Mucosa of descending colon (tissue), 3 donors: ENCODE measurements at regions not wholly inside any gene's neighbourhood (a gene's known extent, or its start where the extent isn't known, plus 50 kb on each side); places are given as distances from the start of the nearest gene placed in this dataset.
"Not testable (repeated sequence)": the region's sequence is repeated elsewhere in the genome, so short reads cannot be mapped to it uniquely, and the experiment has no call there.

Experiments
- ATAC-seq: fragments of 200-7000 bp; cut with Tn5 transposase; one replicate; pipeline ENCODE4 v1.9.1; 2020; ENCODE audit warnings: mild to moderate bottlenecking, moderate library complexity
- DNase-seq, 3 donors: peaks; one replicate each; pipeline ENCODE4 v3.0.0-alpha.2; 2020
- H3K36me3 ChIP-seq: fragments of 200-600 bp; one replicate; pipeline ENCODE4 v1.8.0; 2021; ENCODE audit warnings: low read depth, mild to moderate bottlenecking
- H3K4me1 ChIP-seq: fragments of 200-600 bp; one replicate; pipeline ENCODE4 v1.8.0; 2021; ENCODE audit warnings: low read depth, mild to moderate bottlenecking
- H3K4me3 ChIP-seq: fragments of 200-600 bp; one replicate; pipeline ENCODE4 v1.8.0; 2021; ENCODE audit warnings: mild to moderate bottlenecking
- H3K9me3 ChIP-seq: fragments of 200-600 bp; one replicate; pipeline ENCODE4 v1.8.0; 2021; ENCODE audit warnings: mild to moderate bottlenecking
- intact Hi-C, 2 donors: fragments of 100-400 bp; cut with DNase I in 1 of 2; cut with micrococcal nuclease in 1 of 2; formaldehyde crosslinking; loops; one replicate each; pipeline versions ENCODE4 v1.11.0 to v1.11.1; 2022; cut with DNase I, micrococcal nuclease
- TF ChIP-seq, protein P1 (sequence below): fragments of 200-600 bp; IDR thresholded peaks from one replicate; pipeline ENCODE4 v1.8.0; 2022; ENCODE audit warnings: antibody characterized with exemption, mild to moderate bottlenecking
- donor health status: DM: no; HTN: no; CAD: no; lungs with moderate emphysema.
- donor health status: DM: no; HTN: no; CAD: no.
- donor health status: DM: no; HTN: yes; CAD: no.

DNA sequence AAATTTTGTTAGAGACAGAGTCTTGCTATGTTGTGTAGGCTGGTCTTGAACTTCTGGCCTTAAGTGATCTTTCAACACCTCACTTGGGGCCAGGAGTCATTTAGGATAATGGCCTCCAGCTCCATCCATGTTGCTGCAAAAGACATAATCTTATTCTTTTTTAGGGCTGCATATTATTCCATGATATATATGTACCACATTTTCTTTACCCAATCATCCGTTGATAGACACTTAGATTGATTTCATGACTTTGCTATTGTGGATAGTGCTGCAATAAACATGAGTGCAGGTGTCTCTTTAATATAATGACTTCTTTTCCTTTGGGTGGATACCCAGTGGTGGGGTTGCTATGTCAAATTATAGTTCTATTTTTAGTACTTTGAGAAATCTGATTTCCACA, 140.9 kb upstream of the LCORL start:
- Histone ChIP-seq H3K36me3 (no peaks in the 10 kb centered on the region), H3K4me1 (no peaks in the 10 kb centered on the region), H3K9me3 (no peaks in the 10 kb centered on the region), H3K4me3 (no peak overlapping the region)
- TF ChIP-seq, protein P1, sequence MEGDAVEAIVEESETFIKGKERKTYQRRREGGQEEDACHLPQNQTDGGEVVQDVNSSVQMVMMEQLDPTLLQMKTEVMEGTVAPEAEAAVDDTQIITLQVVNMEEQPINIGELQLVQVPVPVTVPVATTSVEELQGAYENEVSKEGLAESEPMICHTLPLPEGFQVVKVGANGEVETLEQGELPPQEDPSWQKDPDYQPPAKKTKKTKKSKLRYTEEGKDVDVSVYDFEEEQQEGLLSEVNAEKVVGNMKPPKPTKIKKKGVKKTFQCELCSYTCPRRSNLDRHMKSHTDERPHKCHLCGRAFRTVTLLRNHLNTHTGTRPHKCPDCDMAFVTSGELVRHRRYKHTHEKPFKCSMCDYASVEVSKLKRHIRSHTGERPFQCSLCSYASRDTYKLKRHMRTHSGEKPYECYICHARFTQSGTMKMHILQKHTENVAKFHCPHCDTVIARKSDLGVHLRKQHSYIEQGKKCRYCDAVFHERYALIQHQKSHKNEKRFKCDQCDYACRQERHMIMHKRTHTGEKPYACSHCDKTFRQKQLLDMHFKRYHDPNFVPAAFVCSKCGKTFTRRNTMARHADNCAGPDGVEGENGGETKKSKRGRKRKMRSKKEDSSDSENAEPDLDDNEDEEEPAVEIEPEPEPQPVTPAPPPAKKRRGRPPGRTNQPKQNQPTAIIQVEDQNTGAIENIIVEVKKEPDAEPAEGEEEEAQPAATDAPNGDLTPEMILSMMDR: no peak
- intact Hi-C loops: no loop called here
- DNase-seq: no peak
- ATAC-seq: no peak

DNA sequence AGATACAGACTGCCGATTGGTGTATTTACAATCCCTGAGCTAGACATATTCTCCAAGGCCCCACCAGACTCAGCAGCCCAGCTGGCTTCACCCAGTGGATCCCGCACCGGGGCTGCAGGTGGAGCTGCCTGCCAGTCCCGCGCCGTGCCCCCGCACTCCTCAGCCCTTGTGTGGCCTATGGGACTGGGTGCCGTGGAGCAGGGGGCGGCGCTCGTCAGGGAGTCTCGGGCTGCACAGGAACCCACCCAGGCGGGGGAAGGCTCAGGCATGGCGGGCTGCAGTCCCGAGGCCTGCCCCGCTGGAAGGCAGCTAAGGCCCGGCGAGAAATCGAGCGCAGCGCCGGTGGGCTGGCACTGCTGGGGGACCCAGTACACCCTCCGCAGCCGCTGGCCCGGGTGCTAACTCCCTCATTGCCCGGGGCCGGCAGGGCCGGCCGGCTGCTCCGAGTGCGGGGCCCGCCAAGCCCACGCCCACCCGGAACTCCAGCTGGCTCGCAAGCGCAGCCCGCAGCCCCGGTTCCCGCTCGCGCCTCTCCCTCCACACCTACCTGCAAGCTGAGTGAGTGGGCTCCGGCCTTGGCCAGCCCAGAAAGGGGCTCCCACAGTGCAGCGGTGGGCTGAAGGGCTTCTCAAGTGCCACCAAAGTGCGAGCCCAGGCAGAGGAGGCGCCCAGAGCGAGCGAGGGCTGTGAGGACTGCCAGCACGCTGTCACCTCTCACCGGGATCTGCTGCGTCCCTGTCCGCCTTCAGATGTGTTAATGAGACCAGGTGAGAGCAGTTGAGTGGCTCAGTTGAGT, 137.8 kb upstream of the LCORL start:
- H3K9me3 ChIP-seq, H3K4me3 ChIP-seq, H3K4me1 ChIP-seq, intact Hi-C loops, ATAC-seq, H3K36me3 ChIP-seq, DNase-seq: not testable (repeated sequence)

DNA sequence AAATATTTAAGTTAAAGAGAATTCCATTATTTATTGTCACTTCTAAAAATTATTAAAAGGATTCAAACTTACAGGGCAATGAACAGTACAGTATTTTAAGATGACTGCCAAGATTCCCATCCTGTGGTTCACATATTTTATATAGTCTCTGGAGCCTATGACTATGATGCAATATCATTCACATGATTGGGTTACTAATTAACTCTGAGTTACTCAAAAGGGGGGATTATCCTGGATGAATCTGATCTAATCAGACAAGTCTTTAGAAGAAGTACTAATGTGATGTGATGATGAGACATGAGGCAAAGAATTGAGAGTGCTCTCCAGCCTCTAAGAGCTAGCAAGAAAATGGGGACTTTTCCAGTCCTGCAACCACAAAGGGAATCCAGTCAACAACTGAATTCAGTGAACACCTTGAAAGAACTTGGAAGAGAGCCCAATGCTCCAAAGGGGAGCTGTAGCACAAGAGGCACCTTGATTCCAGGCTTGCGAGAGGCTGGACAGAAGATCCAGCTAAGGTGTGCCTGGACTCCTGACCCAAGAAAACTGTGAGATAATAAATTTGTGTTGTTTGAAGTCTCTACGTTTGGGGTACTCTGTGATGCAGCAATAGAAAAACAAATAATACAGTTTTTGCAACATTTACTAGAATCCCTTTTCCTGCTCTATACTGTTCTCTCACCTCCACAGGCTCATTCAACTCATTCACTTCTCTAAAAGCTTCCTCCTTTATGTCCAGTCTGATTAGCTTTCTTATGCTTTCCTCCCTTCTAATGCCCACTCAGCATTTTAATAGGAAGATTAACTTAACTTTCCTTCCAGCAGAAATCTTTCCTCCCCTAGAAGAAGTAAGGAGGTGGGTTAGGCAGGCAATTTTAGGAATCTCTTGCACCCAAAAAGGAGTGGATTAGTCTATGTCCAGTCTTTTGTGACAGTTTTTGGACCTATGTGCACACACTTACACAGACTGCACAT, 133.8 kb upstream of the LCORL start:
- peak; percentile 37 for ATAC-seq
- DNase-seq: peak in 1 of 3 donors; percentile 19

DNA sequence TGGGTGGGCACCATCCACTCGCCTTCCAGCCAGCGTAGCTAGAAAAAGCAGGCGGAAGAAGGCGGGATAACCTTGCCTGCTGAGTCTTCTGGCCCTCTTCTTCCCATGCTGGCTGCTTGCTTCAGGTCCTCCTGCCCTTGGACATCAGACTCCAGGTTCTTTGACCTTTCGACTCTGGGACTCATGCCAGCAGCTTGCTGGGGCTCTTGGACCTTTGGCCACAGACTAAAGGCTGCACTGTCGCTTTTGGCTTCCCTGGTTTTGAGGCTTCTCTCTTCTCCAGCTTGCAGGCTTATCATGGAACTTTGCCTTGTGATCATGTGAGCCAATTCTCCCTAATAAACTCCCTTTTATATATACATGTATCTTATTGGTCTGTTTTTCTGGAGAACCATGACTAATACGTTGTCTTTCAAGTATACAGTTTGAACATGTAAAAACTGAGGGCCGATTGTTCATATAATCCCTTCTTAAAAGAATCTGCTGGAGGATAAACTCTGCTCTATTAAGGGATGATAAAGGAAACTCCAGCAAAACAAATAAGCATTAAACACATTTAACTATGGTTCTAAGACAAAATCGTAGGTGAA, 116.6 kb upstream of the LCORL start:
- Histone ChIP-seq H3K4me3 (no peak overlapping the region), H3K4me1 (no peaks in the 10 kb centered on the region), H3K9me3 (no peaks in the 10 kb centered on the region), H3K36me3 (no peaks in the 10 kb centered on the region)
- DNase-seq (peak in 2 of 3 donors; percentile 41 to 49), ATAC-seq (peak; percentile 69)
- intact Hi-C loops: no loop called here
- TF ChIP-seq, protein P1: no peak

More for the DNA sequence above, 133.8 kb upstream of the LCORL start:
- Histone ChIP-seq H3K4me1 (no peaks in the 10 kb centered on the region), H3K4me3 (no peak overlapping the region), H3K9me3 (no peaks in the 10 kb centered on the region), H3K36me3 (no peaks in the 10 kb centered on the region)
- TF ChIP-seq, protein P1: no peak
- intact Hi-C loops: no loop called here

DNA sequence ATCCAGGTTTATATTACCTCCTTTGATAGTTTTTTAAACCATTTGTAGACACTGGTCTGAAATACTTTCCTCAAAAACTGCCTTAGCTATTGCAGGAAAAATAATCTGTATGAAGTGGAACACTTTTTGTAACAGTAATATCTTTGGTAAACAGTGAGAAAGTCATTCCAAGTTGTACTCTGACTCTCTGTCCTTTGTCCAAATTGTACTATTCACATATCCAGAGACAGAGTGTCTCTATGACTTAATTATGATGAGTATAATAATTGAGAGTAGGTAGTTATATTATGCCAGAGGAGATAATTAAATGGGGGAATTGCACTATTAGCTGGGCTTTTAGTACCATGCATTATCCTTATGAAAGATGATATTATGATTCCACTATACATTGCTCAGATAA, 112.6 kb upstream of the LCORL start:
- Histone ChIP-seq H3K4me1 (no peaks in the 10 kb centered on the region), H3K9me3 (no peaks in the 10 kb centered on the region), H3K36me3 (no peaks in the 10 kb centered on the region), H3K4me3 (no peak overlapping the region)
- ATAC-seq (no peak), DNase-seq (no peak)
- TF ChIP-seq, protein P1: no peak
- intact Hi-C loops: no loop called here
